ENCODE measurements at regions not wholly inside any gene's neighbourhood (a gene's known extent, or its start where the extent isn't known, plus 50 kb on each side); places are given as distances from the start of the nearest gene placed in this dataset.

DNA sequence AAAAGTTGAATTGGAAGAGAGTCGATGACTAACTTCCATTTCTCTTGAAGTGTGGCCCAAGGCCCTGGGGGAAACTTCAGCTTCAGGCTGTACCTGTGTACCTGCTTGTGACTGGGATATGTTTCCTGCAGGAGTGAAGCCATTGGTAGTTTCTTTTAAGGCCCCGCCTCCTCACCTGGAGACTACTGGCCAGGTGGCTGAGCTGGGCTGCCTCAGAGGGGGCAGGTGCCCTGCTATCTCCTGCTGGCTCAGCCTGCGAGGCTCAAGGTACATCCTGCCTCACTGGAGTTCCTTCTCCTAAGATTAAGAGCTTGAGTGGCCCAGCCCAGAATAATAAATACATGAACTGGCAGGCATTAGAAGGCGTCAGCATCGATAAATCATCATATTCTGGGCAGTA lies 121.6 kb upstream of the ROPN1 start:
- Histone ChIP-seq H3K4me1 (replicated peaks; ENCODE audit: insufficient read depth) (no peaks in the 10 kb centered on the region), H3F3A (ENCODE audit: insufficient read depth, low read depth) (no peaks in the 10 kb centered on the region), H3K27ac (no peak overlapping the region), H3K36me3 (ENCODE audit: low read depth) (no peaks in the 10 kb centered on the region), H2AFZ (no peak overlapping the region), H3K27me3 (ENCODE audit: insufficient read depth, low read depth) (peaks cover 46% of the 10 kb centered on the region), H3K9me3 (ENCODE audit: insufficient read depth, low read depth) (no peaks in the 10 kb centered on the region), H3K4me2 (no peak overlapping the region), H4K20me1 (ENCODE audit: insufficient read depth) (no peaks in the 10 kb centered on the region), H3K9me2 (ENCODE audit: insufficient read depth) (no peaks in the 10 kb centered on the region), H3K79me2 (ENCODE audit: low read depth) (no peaks in the 10 kb centered on the region), H3K4me3 (no peak overlapping the region)
- ChIA-PET POLR2A (ENCODE audit: unreplicated experiment) (no interaction called here), CTCF (no interaction called here)
- no peak for DNase-seq
- intact Hi-C loops (cut with micrococcal nuclease; ENCODE audit: unreplicated experiment) = no loop called here
- TF ChIP-seq EZH2 (IDR thresholded peaks at IDR 0.05; ENCODE audit: low read depth) = no peak
- TF ChIP-seq, protein P1, sequence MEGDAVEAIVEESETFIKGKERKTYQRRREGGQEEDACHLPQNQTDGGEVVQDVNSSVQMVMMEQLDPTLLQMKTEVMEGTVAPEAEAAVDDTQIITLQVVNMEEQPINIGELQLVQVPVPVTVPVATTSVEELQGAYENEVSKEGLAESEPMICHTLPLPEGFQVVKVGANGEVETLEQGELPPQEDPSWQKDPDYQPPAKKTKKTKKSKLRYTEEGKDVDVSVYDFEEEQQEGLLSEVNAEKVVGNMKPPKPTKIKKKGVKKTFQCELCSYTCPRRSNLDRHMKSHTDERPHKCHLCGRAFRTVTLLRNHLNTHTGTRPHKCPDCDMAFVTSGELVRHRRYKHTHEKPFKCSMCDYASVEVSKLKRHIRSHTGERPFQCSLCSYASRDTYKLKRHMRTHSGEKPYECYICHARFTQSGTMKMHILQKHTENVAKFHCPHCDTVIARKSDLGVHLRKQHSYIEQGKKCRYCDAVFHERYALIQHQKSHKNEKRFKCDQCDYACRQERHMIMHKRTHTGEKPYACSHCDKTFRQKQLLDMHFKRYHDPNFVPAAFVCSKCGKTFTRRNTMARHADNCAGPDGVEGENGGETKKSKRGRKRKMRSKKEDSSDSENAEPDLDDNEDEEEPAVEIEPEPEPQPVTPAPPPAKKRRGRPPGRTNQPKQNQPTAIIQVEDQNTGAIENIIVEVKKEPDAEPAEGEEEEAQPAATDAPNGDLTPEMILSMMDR (conservative IDR thresholded peaks at IDR 0.05) = no peak
- no TSS peak for BruUV-seq (replicated peaks)

DNA sequence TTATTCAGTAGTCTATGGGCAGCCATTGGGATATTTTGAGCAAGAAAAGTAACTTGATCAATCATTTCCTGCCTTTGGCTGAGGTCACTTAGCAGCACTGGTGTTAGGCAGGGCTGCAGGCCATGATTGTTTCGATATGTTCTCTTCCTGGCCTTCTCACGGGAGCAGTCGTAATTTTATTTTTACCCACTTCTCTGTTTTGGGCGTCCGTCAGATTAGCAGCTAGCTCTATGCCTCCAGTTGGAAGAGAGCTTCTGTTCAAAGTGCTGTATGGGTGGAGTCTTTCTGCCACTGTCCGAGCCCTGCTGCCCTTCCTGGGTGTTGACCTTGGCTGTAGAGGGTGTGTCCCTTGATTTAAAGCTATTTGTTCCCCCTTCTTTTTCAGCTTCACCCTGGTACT lies 123.4 kb upstream of the ROPN1 start:
- TF ChIP-seq, protein P1 (conservative IDR thresholded peaks at IDR 0.05) = no peak
- TF ChIP-seq EZH2 (IDR thresholded peaks at IDR 0.05; ENCODE audit: low read depth) = no peak
- BruUV-seq (replicated peaks) = no TSS peak
- intact Hi-C loops (cut with micrococcal nuclease; ENCODE audit: unreplicated experiment) = no loop called here
- no peak overlapping the region for H3K4me3 ChIP-seq
- H3K4me1 ChIP-seq (replicated peaks; ENCODE audit: insufficient read depth) = no peaks in the 10 kb centered on the region
- H3F3A ChIP-seq (ENCODE audit: insufficient read depth, low read depth) = no peaks in the 10 kb centered on the region
- no peak for DNase-seq
- ChIA-PET CTCF (no interaction called here), POLR2A (ENCODE audit: unreplicated experiment) (no interaction called here)
- no peak overlapping the region for H3K27ac ChIP-seq
- H2AFZ ChIP-seq = no peak overlapping the region
- H3K4me2 ChIP-seq = no peak overlapping the region
- H3K9me3 ChIP-seq (ENCODE audit: insufficient read depth, low read depth) = no peaks in the 10 kb centered on the region
- H3K79me2 ChIP-seq (ENCODE audit: low read depth) = no peaks in the 10 kb centered on the region
- peaks cover 61% of the 10 kb centered on the region for H3K27me3 ChIP-seq (ENCODE audit: insufficient read depth, low read depth)
- H3K36me3 ChIP-seq (ENCODE audit: low read depth) = no peaks in the 10 kb centered on the region
- no peaks in the 10 kb centered on the region for H3K9me2 ChIP-seq (ENCODE audit: insufficient read depth)
- no peaks in the 10 kb centered on the region for H4K20me1 ChIP-seq (ENCODE audit: insufficient read depth)

DNA sequence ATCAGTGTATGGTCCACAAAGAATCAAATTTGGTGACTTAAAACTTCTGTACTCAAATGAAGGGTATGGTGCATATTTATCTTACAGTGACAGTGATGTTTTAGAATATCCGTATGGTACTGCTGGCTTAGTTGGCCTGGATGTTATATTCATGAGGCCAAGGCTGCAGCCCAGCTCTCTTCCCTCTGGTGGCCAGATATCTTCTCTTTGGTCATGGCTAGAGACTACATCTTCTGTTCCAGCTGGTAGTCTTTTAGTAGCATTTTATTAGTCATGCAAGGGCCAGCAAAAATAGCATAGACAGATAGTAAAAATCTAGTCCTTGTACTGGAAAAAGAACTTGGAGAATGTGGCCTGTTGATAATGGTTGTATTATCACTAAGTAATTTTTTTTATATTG lies 124.0 kb upstream of the ROPN1 start:
- intact Hi-C loops (cut with micrococcal nuclease; ENCODE audit: unreplicated experiment) = no loop called here
- H3K9me3 ChIP-seq (ENCODE audit: insufficient read depth, low read depth) = no peaks in the 10 kb centered on the region
- no peaks in the 10 kb centered on the region for H3K9me2 ChIP-seq (ENCODE audit: insufficient read depth)
- no peaks in the 10 kb centered on the region; the same call in 1 of the 2 replicates for H4K20me1 ChIP-seq (ENCODE audit: insufficient read depth)
- TF ChIP-seq, protein P1 (conservative IDR thresholded peaks at IDR 0.05) = no peak
- TF ChIP-seq EZH2 (IDR thresholded peaks at IDR 0.05; ENCODE audit: low read depth) = no peak
- H2AFZ ChIP-seq = no peak overlapping the region
- DNase-seq = no peak
- no peaks in the 10 kb centered on the region for H3F3A ChIP-seq (ENCODE audit: insufficient read depth, low read depth)
- POLR2A ChIA-PET (ENCODE audit: unreplicated experiment) = interaction anchor here (0.5 kb wide), 1 partner anchor 1371 kb away, joined by 4 read pairs; no protein-coding TSS in a partner anchor
- peaks cover 61% of the 10 kb centered on the region for H3K27me3 ChIP-seq (ENCODE audit: insufficient read depth, low read depth)
- H3K36me3 ChIP-seq (ENCODE audit: low read depth) = no peaks in the 10 kb centered on the region
- no TSS peak for BruUV-seq (replicated peaks)
- no peaks in the 10 kb centered on the region for H3K4me1 ChIP-seq (replicated peaks; ENCODE audit: insufficient read depth)
- CTCF ChIA-PET = no interaction called here
- H3K4me2 ChIP-seq = no peak overlapping the region
- no peak overlapping the region for H3K4me3 ChIP-seq
- no peak overlapping the region for H3K27ac ChIP-seq
- H3K79me2 ChIP-seq (ENCODE audit: low read depth) = no peaks in the 10 kb centered on the region
